NB4 (cell line): ENCODE measurements at regions not wholly inside any gene's neighbourhood (a gene's known extent, or its start where the extent isn't known, plus 50 kb on each side); places are given as distances from the start of the nearest gene placed in this dataset.

Experiments
- MAX ChIP-seq: IDR thresholded peaks from 2 replicates; pipeline ENCODE4 v1.6.1; 2011; ENCODE audit warnings: low read depth, low read length
- MYC ChIP-seq: IDR thresholded peaks from 2 replicates; pipeline ENCODE4 v1.6.1; 2011; ENCODE audit warnings: low read depth, low read length
- POLR2A ChIP-seq: IDR thresholded peaks from 2 replicates; pipeline ENCODE4 v1.6.1; 2011; ENCODE audit warnings: mild to moderate bottlenecking; ENCODE audit not compliant: insufficient read length; ENCODE audit errors: extremely low read depth
- TF ChIP-seq, protein P1 (sequence below): IDR thresholded peaks from one replicate; pipeline ENCODE4 v1.5.1; 2012; ENCODE audit warnings: low read depth, low read length

GRCh38 chr4:159428293-159428692 lies 325.4 kb downstream of the RAPGEF2 start:
- TF ChIP-seq, protein P1, sequence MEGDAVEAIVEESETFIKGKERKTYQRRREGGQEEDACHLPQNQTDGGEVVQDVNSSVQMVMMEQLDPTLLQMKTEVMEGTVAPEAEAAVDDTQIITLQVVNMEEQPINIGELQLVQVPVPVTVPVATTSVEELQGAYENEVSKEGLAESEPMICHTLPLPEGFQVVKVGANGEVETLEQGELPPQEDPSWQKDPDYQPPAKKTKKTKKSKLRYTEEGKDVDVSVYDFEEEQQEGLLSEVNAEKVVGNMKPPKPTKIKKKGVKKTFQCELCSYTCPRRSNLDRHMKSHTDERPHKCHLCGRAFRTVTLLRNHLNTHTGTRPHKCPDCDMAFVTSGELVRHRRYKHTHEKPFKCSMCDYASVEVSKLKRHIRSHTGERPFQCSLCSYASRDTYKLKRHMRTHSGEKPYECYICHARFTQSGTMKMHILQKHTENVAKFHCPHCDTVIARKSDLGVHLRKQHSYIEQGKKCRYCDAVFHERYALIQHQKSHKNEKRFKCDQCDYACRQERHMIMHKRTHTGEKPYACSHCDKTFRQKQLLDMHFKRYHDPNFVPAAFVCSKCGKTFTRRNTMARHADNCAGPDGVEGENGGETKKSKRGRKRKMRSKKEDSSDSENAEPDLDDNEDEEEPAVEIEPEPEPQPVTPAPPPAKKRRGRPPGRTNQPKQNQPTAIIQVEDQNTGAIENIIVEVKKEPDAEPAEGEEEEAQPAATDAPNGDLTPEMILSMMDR = no peak
- TF ChIP-seq POLR2A = no peak
- TF ChIP-seq MAX = no peak
- TF ChIP-seq MYC = no peak
